GM10248 (cell line): ENCODE measurements at regions not wholly inside any gene's neighbourhood (a gene's known extent, or its start where the extent isn't known, plus 50 kb on each side); places are given as distances from the start of the nearest gene placed in this dataset.

ENCODE experiments used
- CTCF ChIA-PET: fragments of 300-600 bp; sonication (Branson Sonifier 250); formaldehyde crosslinking; extraction: SDS; loops from one replicate; lab custom pipeline; 2021; ENCODE audit warnings: antibody characterized with exemption; lab: Yijun Ruan, JAX
- POLR2A ChIA-PET: fragments of 350-650 bp; sonication (Branson Sonifier 250); formaldehyde crosslinking; extraction: SDS; loops from one replicate; lab custom pipeline; 2020; ENCODE audit warnings: antibody characterized with exemption; lab: Yijun Ruan, JAX
- DNase-seq: peaks from one replicate; pipeline ENCODE4 v3.0.0; 2012; ENCODE audit errors: extremely low spot score
- TF ChIP-seq, protein P1 (sequence below): IDR thresholded peaks from 2 replicates; pipeline ENCODE4 v1.5.1; 2012; ENCODE audit warnings: mild to moderate bottlenecking, low read depth; ENCODE audit errors: extremely low read depth, missing control alignments, control extremely low read depth

DNA sequence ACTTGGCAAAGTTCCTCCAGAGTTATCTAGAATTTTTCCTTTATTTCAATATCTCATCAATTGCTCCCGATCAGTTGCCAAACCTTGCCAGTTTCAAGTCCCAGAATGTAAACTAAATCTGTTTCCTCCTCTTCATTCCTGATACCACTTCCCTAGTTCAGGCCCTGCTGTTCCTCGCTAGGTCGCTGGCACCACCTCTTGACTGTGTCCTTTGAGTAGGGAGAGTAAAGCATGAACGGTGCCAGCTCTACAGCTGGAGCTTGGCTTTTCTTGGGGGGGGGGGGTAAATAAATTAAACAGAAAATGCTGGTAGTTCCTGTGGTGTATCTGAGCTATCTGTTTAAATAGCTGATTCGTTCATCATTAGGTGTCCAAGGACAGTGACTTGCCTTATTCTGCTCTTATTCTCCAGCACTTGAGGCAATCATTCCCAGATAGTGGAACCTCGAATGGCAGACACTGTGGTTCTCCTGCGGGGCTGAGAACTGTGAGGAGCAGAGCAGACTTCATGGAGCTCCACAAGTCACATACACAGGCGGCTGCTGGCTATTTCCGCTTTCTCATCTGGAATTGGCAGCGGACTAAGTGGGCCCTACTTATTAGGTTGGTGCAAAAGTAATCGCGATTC lies 168.3 kb upstream of the FAT1 start:
- DNase-seq = no peak
- TF ChIP-seq, protein P1, sequence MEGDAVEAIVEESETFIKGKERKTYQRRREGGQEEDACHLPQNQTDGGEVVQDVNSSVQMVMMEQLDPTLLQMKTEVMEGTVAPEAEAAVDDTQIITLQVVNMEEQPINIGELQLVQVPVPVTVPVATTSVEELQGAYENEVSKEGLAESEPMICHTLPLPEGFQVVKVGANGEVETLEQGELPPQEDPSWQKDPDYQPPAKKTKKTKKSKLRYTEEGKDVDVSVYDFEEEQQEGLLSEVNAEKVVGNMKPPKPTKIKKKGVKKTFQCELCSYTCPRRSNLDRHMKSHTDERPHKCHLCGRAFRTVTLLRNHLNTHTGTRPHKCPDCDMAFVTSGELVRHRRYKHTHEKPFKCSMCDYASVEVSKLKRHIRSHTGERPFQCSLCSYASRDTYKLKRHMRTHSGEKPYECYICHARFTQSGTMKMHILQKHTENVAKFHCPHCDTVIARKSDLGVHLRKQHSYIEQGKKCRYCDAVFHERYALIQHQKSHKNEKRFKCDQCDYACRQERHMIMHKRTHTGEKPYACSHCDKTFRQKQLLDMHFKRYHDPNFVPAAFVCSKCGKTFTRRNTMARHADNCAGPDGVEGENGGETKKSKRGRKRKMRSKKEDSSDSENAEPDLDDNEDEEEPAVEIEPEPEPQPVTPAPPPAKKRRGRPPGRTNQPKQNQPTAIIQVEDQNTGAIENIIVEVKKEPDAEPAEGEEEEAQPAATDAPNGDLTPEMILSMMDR = no peak
- POLR2A ChIA-PET = interaction anchor here (0.6 kb wide), 1 partner anchor 53 kb away, joined by 4 read pairs; no protein-coding TSS in a partner anchor
- CTCF ChIA-PET = no interaction called here

DNA sequence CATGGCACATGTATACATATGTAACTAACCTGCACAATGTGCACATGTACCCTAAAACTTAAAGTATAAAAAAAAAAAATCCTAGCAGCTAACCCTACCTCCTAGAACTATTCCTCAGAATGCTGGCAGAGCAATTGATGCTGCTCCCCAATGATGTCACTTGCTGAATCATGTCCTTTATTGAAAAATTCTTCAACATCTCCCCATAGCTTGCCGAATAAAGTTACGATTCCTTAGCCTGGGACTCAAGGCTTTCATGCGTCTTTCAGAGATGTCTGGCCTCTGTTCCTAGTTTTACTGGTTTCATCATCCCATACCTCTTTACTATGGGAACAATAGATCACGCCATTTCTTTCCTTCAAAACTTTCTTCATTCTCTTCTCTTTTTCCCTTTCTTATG lies 174.7 kb upstream of the FAT1 start:
- TF ChIP-seq, protein P1 = no peak
- POLR2A ChIA-PET = no interaction called here
- DNase-seq = no peak
- CTCF ChIA-PET = no interaction called here

DNA sequence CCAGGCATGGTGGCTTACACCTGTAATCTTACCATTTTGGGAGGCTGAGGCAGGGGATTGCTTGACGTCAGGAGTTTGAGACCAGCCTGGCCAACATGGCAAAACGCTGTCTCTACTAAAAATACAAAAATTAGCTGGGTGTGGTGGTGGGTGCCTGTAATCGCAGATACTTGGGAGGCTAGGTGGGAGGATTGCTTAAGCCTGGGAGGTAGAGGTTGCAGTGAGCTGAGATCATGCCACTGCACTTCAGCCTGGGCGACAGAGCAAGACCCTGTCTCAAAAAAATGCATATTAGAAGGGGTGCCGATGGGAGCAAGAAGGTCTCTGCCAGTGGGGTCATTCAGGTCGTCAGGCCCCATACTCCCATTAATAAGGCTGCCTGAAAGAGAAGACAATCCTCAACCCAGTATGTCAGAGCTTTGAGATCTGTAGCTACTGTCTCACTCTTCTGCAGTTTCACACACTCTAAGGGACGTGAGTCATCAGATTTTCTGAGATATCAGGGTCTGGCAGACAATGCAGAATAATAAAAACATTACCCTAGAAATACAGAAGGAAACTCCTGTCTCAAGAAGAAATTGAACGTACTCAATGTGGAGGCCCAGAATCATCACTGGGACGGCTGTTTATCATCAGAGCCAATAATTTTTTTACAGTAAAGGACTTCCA lies 176.7 kb upstream of the FAT1 start:
- TF ChIP-seq, protein P1 = no peak
- POLR2A ChIA-PET = no interaction called here
- CTCF ChIA-PET = no interaction called here
- DNase-seq = no peak

DNA sequence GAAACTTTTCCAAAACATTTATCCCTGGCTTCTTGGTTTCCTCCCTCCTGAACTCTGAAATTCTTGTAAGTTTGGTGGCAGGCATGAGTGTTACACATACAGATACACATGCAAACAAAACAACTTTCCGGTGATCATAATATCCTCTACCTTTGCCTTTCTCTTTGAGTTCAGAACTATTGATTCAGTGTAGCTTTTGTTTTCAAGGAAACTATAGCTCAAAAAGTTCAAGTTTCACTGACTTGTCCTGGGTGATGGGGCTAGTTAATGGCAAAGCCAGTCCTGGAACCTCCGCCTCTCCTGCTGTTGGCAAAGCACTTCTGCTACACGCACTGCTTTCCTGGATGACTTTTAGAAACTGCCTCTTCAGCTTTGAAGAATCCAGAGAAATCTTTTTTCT lies 177.3 kb upstream of the FAT1 start:
- TF ChIP-seq, protein P1 = no peak
- DNase-seq = no peak
- POLR2A ChIA-PET = no interaction called here
- CTCF ChIA-PET = no interaction called here

DNA sequence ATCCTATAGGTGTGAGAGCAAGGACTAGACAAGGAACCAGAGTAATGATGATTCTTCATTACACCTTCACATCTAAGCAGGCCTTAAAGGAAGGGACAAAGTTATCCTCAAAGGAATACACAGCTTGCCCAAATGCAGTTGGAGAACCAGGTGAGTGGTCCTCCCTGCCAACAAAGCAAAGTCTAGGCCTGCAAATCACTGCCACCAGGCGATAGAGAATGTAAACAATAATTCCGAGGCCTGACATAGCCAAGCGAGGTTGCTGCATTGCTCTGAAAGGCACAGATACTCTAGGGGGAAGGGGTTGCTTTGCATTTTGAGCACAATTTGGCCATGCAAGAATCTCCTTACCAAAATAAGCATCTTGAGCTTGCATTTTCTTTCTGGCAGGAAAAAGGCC lies 178.2 kb upstream of the FAT1 start:
- DNase-seq = no peak
- TF ChIP-seq, protein P1 = no peak
- POLR2A ChIA-PET = no interaction called here
- CTCF ChIA-PET = no interaction called here

DNA sequence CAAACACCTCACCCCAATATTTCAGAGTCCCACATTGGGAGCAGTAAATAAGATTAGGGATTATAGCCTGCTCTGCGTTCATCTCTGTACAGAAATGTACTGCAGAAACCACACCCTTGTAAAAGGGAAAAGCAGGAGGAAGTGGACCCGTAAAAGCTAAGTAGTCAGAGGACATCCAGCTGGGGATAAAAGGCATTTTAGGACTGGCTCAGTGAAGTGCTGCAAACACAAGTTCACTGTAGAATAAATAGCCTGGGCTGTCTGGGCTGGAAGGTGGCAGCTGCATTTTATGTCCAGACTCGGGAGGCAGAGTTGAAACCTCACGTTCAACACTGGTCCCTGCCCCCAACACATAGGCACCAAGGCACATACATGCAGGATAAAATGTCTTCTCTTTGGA lies 178.7 kb upstream of the FAT1 start:
- ChIA-PET POLR2A (no interaction called here), CTCF (no interaction called here)
- no peak for DNase-seq
- TF ChIP-seq, protein P1 = no peak
